Glutamatergic neuron (in vitro differentiated cells): ENCODE measurements at regions not wholly inside any gene's neighbourhood (a gene's known extent, or its start where the extent isn't known, plus 50 kb on each side); places are given as distances from the start of the nearest gene placed in this dataset.

Experiments
- DNase-seq: peaks from one replicate; pipeline ENCODE4 v3.0.0; 2022
- H3K27ac Mint-ChIP-seq: one replicate; pipeline ENCODE4 v1.8.0; 2020; ENCODE audit warnings: mild to moderate bottlenecking, mixed read lengths, inconsistent platforms; ENCODE audit not compliant: unreplicated experiment
- H3K27me3 Mint-ChIP-seq: one replicate; pipeline ENCODE4 v1.8.0; 2020; ENCODE audit warnings: mild to moderate bottlenecking, moderate library complexity, mixed read lengths, inconsistent platforms; ENCODE audit not compliant: unreplicated experiment
- H3K36me3 Mint-ChIP-seq: one replicate; pipeline ENCODE4 v1.8.0; 2020; ENCODE audit warnings: mild to moderate bottlenecking, mixed read lengths, inconsistent platforms; ENCODE audit not compliant: unreplicated experiment
- H3K4me1 Mint-ChIP-seq: one replicate; pipeline ENCODE4 v1.8.0; 2020; ENCODE audit warnings: mild to moderate bottlenecking, low read depth, mixed read lengths, inconsistent platforms; ENCODE audit not compliant: unreplicated experiment
- H3K4me3 Mint-ChIP-seq: one replicate; pipeline ENCODE4 v1.8.0; 2020; ENCODE audit warnings: mild to moderate bottlenecking, mixed read lengths, inconsistent platforms; ENCODE audit not compliant: unreplicated experiment
- H3K9me3 Mint-ChIP-seq: one replicate; pipeline ENCODE4 v1.8.0; 2020; ENCODE audit warnings: mild to moderate bottlenecking, moderate library complexity, mixed read lengths, inconsistent platforms; ENCODE audit not compliant: unreplicated experiment
- CTCF ChIP-seq: fragments of 200-600 bp; sonication (generic); IDR thresholded peaks from one replicate; pipeline ENCODE4 v1.5.0; 2021; ENCODE audit not compliant: partially characterized antibody, unreplicated experiment

- Mint-ChIP-seq H3K27me3 (peaks cover 3% of the 10 kb centered on the region), H3K4me3 (no peak overlapping the region), H3K27ac (no peak overlapping the region), H3K9me3 (peaks cover 6% of the 10 kb centered on the region), H3K4me1 (peaks cover 22% of the 10 kb centered on the region), H3K36me3 (no peaks in the 10 kb centered on the region)
- no peak for TF ChIP-seq CTCF
- no peak for DNase-seq
These were observed 66.5 kb downstream of the SOWAHC start for GRCh38 chr2:109680523-109681297.

DNA sequence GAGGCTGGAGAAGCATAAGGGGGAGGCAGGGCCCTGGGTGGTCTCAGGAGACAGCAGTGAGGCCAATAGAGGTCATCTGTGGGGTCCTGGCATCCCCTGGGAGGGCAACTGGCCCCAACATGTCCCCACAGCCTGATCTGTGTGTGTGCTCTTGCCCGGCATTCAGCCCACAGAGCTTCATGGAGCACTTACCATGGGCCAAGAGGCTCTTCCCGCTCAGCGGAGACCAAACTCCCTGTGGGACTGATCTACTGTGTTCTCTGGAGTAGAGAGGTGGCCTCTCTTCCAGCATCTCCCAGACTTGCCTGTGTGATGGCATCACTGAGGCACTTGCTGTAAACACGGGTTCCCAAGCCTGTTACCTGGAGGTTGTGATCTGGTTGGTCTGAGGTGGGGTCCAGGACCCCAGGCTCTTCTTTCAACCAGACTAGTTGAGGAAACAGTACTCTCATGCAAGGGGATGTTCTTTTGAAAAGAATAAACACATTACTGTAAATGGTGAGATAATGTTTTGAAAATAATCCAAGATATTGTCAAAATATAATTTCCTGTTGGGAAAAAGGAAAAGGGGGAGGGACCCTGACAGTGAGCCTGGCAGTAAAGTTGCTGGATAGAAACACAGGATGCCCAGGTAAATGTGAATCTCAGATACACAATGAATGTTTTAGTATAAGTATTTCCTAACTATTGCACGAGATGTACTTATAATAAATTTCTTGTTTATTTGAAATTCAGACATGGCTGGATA, 67.6 kb downstream of the SOWAHC start:
- Mint-ChIP-seq H3K27me3 (peaks cover 3% of the 10 kb centered on the region), H3K9me3 (peaks cover 6% of the 10 kb centered on the region), H3K4me3 (no peak overlapping the region), H3K4me1 (peaks cover 22% of the 10 kb centered on the region), H3K27ac (no peak overlapping the region), H3K36me3 (no peaks in the 10 kb centered on the region)
- no peak for DNase-seq
- no peak for TF ChIP-seq CTCF

- no peak for DNase-seq
- Mint-ChIP-seq H3K27ac (no peak overlapping the region), H3K4me1 (peaks cover 9% of the 10 kb centered on the region), H3K9me3 (no peaks in the 10 kb centered on the region), H3K36me3 (no peaks in the 10 kb centered on the region), H3K4me3 (no peak overlapping the region), H3K27me3 (peaks cover 3% of the 10 kb centered on the region)
- TF ChIP-seq CTCF, result no peak
These were observed 69.3 kb downstream of the SOWAHC start for GRCh38 chr2:109683452-109683851.

DNA sequence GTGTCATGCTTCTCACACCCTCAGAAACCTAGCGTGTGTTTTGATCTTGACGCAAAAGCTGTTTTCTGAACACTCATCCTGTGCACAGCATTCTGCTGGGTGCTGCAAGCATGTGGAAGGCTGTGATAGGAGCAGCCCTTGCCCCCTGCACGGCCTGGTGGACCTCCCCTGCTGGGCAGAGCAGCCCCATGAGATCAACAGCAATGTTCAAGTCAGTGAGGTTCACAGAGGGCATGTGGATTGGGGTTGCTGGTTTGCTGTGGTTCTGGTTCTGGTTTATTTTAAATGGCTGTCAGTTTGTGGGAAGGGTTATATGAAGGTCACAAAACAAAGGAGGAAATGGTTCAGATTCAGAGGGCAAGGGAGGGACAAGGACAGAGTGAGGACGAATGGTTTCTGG, 71.3 kb downstream of the SOWAHC start:
- H3K27ac Mint-ChIP-seq, result no peak overlapping the region
- no peak for DNase-seq
- no peak for TF ChIP-seq CTCF
- H3K27me3 Mint-ChIP-seq, result peaks cover 3% of the 10 kb centered on the region
- no peaks in the 10 kb centered on the region for H3K9me3 Mint-ChIP-seq
- peaks cover 5% of the 10 kb centered on the region for H3K36me3 Mint-ChIP-seq
- peaks cover 4% of the 10 kb centered on the region for H3K4me1 Mint-ChIP-seq
- no peak overlapping the region for H3K4me3 Mint-ChIP-seq

DNA sequence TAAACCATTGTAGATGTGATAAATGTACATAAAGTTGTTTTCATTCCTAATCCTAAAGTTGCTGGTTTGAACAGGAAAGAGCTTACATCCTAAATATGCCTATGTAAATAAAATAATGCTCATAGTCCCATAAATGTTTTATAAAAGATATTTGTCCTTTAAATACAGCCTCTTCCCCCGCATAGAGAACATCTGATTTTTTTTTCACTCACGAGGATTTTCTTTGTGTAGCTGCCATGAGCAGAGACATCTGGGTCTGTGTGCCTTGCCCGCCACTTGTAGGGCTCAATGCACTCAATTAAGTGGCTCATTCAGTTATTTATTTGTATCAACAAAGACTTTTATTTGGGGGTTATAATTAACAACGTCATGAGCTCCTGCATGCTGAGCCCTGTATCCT, 72.8 kb downstream of the SOWAHC start:
- H3K4me3 Mint-ChIP-seq, result no peak overlapping the region
- no peak for TF ChIP-seq CTCF
- H3K36me3 Mint-ChIP-seq, result peaks cover 5% of the 10 kb centered on the region
- H3K27ac Mint-ChIP-seq, result no peak overlapping the region
- DNase-seq, result no peak
- H3K27me3 Mint-ChIP-seq, result peaks cover 3% of the 10 kb centered on the region
- H3K9me3 Mint-ChIP-seq, result no peaks in the 10 kb centered on the region
- H3K4me1 Mint-ChIP-seq, result no peaks in the 10 kb centered on the region
